HL-60/S4 (cell line): ENCODE measurements at regions not wholly inside any gene's neighbourhood (a gene's known extent, or its start where the extent isn't known, plus 50 kb on each side); places are given as distances from the start of the nearest gene placed in this dataset.

ENCODE experiments used
- in situ Hi-C: fragments of 300-500 bp; cut with MboI; formaldehyde crosslinking; loops from 2 replicates; pipeline ENCODE4 v1.14.3; 2022; ENCODE audit warnings: low sequenced_read_pairs

DNA sequence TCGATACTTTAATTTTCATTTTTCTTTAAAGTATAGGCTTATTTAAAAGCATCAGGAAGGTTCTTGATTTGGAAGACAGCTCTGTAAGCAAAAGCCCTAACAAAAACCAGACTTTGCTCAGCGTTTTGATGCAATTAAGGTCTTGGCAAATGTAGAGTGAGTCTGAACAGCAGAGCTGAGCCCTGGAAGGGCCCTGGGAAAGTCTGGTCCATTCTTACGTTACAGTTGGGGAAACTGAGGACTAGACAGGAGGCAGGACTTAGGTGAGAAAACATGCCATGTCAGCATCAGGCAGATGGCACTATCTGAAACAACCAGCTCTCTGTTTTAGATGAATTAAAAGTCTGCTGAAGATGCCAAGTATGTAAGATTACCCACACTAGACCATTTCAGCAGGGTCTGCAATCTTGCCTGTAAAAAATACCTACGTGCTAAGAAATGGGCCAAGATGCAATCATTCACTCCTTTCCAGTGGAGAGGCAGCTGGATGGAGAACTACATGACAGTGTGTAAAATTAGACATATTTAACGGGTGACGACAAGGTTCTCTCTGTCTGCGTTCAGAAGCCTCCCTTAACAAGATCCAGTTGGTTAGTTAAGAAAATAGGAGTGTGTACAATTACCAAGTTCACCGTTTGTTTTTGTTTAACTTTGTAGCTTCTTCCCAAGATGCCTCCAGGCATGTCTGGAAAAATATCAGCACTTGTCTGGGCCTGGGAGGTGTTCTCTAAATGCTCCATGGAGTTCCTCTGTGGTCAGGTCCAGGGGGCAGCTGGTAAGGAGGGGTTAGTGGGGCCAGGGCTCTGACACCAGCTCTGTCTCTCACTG lies 502.3 kb upstream of the ZMIZ1 start:
- in situ Hi-C loops, result no loop called here

DNA sequence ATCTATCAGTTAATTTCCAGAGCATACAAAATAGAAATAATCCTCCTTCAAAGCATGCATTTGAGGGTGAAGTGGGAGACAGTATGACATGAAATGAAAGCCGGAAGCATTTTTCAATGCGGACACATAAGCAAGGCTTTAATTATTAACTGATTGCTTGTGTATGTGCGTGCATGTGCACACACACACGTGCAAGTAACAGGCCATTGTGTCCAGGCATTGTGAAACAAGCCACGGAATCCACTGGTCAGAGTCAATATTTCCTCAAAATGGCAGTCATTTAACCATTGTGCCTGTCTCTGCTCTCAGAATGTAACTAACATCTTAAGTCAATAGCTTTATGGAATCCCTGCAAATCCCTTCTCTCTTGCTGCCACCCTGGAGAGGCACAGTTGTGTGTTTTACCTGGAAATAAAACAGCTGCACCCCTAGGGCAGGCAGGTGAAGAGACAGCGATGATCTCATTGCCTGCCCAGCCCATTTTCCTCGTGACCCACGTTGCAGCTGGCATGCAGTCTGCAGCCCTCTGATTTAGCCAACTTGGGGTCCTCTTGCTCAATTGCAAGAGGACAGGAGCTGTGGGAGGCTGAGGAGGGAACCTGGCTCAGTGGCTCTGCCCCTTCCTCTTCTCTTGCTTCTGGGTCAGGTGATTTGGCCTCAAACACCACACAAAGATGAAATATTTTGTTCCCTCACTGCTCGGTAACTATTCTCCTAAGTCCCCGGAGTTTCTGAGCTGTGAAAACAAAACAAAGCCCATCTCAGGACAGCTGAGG lies 500.9 kb upstream of the ZMIZ1 start:
- in situ Hi-C loops, result no loop called here

DNA sequence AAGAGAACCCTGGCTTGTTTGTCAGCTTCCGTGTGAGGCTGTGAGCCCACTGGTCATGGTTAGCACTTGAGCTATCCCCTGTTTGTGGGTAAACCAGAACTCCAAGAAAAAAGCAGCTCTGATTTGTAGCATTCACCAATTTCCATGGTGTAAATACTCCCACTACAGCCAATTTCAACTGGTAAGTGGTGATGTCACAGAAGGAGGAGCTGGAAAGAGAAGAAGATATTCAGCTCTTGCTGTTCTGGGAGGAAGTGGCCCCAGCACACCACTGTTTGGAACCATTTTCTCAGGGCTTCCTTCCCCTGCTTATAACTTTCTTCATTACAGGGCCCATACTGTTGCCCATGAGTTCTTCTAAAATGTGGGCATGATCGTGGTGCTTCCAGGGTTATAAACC lies 500.1 kb upstream of the ZMIZ1 start:
- in situ Hi-C loops, result no loop called here

DNA sequence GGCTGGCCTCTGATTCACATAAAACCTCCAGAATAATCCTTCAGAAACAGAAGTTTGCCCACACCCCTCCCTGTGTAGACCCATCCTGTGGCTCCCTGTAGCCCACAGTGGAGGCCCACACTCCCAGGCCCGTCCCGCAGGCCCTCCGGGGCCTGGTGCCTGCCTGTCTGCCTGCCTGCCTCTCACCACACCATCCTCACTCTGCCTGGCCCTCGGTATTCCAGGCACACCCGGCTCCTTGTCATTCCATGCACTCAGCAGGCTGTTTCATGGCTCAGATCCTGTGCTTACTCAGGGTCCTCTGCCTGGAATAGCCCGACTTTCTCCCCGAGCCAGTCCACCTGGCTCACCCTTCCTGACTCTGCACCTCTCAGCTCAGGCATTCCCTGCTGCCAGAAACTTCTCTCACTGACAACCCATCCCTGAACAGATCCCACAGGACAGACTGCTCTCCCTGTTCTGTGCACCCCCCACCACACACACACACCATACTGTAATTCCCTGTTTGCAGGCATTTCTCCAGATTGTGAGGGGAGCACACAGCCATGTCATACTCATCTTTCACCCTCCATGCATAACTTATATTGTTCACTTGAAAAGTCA lies 498.0 kb upstream of the ZMIZ1 start:
- in situ Hi-C loops, result no loop called here

DNA sequence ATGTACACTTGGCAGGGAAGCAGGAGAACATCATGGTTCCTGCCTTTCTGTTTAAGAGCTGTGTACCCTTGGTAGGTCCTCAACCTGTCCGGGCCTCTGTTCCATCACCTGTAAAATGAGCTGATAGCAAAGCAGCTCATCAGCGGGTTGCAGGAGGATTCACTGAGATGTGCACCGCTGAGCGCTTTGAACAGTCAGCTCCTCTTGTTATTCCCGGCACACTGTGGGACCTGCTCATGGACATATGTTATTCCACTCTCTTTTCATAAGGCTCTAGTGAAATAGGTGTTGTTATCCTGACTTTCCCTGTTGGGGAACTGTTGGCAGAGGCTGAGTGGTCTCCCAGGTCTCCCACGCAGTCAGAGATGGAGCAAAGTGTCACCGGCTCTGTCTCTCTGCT lies 497.5 kb upstream of the ZMIZ1 start:
- in situ Hi-C loops, result no loop called here

DNA sequence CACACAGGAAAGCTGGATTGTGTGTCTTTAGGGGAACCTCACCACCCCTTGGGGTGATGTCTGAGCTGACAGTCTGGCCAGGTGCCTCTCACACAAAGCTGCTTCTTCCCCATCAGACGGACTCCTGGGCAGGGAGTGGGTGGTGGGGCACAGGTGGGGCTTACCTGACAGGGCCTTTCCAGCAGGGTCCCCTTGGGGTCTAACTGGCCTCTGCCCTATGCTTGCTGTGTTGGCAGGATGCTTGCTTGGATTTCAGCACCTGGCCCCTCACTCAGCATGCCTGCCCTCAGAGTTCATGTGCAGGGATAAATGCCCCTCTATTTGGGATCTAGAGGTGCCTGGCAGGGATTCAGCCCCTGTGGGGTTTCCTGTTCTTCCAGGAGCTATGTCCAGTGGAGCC lies 496.9 kb upstream of the ZMIZ1 start:
- in situ Hi-C loops, result no loop called here

DNA sequence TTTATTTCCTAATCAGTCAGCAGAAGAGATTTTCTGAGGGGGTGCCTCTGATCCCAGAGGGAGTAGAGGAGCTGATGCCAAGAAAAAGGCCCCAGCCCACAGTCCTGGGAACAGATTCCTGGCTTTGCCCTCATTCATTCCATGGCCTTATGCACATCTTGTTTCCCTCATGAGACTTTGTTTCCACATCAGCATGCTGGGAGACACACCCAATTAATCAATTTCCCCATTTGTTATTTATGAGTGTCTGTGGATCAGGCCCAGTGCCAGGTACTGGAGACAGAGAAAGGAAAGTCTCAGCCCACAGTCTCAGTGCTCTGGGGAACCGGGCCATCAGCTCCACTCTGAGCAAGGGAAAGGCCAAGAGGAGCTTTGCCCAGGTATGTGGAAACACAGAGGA lies 496.2 kb upstream of the ZMIZ1 start:
- in situ Hi-C loops, result no loop called here

DNA sequence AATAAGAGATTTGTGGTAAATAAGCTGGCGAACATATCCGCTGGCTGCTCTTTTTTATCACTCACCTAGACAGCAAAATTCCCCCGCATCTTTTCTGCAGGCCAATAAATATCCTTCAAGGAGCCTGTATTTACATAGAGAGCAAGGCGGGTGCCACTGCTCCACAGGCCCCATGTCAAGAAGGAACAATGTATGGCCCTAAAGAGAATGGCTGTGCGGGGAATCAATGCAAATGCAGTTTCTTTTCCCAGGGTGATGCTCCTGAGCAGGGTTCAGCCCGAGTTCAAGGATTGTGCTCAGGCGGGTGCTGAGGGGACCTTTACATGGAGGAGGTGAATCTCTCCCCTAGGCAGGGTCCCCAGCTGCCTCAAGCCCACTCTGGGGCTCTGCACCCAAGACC lies 494.2 kb upstream of the ZMIZ1 start:
- in situ Hi-C loops, result no loop called here

DNA sequence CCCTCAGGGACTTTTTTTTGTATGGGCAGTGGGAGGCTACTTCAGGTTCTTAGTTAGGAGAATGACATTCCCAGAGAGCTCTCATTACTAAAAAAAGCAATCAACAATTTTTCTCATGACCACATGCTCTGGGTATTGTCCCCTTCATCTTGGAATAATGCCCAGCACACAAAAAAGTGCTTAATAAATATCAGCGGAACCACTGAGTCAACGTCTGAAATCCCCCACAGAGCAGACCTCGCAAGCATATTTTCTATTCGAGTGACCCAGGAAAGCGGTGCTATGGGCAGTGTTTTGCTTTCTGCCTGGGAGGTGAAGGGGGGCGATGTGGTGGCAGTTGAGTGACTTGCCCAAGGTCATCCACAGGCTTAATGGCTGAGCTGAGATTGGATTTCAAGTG lies 493.4 kb upstream of the ZMIZ1 start:
- in situ Hi-C loops, result no loop called here

DNA sequence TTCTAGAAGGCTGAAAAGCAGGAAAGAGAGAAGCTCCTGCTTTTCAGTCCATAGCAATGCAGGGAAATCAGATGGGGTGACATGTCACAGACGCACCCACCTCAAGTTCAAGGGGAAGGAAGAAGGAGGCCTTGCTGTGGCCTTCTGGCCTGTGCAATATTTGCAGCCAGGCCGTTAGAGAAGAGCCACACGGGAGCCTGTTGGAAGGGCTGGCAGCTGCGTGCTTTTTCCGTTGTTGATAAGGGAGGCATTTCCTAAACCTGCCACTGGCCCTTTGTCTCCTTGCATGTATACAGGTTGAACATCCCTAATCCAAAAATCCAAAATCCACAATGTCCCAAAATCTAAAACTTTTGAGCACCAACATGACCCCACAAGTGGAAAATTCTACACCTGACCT lies 492.5 kb upstream of the ZMIZ1 start:
- in situ Hi-C loops, result no loop called here

DNA sequence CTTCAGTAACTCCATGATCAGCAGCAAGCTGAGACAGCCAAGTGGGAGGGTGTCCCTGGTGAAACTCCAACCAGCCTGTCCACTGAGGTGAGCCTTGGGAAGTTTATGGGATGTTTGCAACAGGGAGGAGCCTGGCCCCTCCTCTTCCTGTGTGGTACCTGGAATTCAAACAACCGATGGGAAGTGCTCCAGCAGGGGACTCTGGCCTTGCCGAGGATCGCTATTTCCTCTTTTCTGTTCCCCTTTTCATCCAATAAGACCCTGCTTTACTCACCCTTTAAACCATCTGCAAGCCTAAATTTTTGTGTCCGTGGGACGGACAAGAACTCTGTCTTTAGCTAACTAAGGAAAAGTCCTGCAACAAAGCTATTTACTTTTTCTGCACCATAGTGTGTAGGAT lies 491.1 kb upstream of the ZMIZ1 start:
- in situ Hi-C loops, result no loop called here

DNA sequence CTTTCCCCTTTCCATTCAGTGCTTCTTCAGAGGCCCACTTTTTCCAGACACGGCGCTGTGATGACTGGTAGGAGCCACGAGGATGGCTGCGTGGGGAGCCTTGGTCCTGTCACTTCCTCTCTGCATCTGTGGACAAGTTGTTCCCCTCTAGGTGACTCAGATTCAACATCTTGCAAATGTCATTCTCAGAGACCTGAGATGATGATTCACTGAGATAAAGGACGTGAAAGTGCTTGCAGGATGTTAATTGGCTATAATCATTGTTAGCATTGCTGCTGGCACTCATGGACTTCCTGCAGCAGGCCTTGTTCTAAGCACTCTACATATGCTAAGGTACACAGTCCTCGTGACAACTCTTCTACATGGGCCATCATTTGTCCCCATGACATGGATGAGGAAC lies 489.8 kb upstream of the ZMIZ1 start:
- in situ Hi-C loops, result no loop called here

DNA sequence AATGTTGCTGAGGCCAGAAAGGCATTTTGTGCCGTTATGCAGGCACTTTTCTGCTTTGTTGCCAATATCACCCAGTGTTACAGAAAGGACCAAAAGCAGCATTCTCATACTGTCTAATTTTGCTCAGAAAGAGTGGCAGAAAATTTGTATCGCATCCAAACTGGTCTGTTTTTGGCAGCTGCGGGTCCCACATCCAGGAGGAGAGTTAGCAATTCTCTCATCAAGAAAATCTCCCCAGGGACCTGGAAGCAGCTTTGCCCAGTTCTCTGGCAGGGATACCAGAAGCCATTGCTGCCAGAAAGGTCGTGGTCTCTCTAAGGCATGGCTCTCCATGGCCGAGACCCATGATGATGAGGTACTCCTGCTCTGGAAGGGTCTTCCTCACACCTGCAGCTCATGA lies 489.2 kb upstream of the ZMIZ1 start:
- in situ Hi-C loops, result no loop called here

DNA sequence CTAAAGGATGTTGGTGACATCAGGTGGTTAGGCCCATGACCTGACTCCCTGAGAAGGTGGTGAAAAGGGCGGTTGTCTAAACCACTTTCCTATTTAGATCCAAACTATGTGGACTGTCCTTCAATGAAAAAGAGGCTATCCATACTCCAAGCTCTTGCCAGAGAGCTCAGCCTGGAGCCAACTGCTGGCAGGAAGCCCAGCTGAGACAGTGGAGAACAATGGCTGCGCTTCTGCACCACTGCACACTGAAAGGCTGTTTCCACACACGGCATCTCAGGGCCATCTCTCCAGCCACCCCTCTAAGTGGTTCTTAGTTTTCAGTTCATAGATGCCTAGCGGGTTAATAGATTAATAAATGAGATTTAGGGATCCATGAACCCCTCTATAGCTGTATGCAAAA lies 488.8 kb upstream of the ZMIZ1 start:
- in situ Hi-C loops, result no loop called here

DNA sequence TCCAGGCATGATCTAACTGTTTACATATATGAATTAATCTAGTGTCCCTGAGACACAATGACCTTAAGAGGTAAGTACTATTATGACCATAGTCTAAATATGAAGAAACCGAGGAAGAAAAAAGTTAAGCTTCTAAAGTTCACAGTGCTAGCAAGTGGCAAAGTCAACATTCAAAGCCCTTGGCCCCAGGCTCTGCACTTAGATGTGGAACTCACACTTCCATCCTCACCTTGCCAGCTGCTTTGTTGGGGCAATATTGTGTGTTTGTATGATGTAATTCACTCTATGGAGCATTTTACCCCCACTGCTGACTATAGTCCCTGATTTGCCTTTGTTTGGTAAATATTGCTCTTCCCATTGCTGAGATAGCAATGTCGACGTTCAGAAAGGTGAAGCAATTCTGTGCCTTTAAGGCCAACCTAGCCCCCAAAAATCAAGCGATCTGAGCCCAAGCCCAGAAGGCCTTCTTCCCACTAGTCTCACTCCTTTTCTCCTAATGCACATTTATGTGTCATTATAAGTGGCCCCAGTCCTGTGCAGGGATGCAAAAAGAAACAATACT lies 487.6 kb upstream of the ZMIZ1 start:
- in situ Hi-C loops, result no loop called here

DNA sequence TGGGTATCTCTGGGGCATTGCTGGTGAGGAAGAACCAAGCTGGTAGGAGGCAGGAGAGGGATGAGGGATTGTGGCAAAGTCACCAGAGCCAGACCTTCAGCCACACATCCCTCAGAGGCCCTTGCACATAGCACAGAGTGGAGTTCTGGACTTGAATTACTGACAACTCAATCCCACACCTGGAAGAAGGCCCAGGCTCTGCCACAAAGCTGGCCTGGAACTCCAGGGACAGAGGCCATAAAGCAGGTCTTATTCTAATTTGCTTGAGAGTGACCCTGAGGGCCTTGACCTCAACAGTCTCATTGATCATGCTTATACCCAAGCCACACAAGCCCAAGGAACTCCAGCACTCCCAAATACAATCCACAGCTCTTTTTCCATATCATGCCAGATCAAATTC lies 486.2 kb upstream of the ZMIZ1 start:
- in situ Hi-C loops, result no loop called here

DNA sequence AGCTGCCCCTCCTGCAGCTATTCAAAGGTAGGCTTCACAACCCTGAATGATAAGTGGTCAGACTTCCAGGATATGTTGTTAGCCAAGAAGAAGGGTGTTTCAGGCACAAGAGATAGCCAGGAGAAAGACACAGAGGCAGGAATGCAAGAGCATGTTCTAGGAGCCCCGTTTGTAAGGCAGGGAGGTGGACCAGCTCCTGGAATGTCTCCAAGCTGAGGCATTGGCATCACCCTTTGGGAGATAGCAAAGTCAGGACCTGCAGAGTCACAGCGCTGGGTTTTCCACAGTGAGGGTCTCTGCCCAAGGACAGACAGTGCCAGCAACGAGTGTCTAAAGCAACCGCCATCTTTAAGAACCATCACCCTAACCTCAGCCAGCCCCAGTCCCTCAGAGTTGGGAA lies 484.5 kb upstream of the ZMIZ1 start:
- in situ Hi-C loops, result no loop called here

DNA sequence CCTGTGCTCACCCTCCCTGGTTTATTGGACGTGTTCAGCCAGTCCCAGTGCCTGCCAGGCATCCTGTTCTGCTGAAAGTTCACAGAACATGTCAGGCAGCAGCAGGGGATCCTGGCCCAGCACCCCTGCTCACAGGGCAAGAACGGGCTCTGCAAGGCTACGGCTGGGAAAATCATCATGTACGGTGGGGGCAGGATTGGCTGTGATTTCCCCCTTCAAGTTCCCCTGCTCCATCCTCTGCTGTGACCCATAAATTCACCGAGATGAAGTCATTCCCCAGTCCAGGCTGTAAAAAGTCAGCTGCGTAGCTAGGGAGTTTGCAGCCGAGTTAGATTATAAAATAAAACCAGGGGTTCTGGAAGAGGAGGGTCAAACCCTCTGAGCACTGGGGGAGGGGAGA lies 484.1 kb upstream of the ZMIZ1 start:
- in situ Hi-C loops, result no loop called here

DNA sequence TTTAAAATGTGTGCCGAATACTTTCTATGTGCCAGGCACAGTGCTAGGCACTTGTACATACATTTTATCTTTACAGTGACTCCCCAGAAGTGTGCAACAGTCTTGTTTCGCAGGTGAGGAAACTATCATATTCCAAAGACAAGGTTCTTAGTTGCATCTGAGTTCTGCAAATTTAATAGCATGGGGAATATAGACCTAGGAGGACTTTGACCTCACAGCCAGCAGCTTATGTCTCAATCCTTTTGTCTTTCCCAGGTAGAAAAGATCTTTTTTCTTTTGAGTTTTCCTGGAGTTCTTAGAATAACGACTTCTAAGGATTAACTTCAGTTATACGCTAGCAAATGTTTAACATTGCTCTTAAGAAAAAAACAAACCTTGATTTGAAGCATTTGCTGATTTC lies 482.8 kb upstream of the ZMIZ1 start:
- in situ Hi-C loops, result no loop called here

DNA sequence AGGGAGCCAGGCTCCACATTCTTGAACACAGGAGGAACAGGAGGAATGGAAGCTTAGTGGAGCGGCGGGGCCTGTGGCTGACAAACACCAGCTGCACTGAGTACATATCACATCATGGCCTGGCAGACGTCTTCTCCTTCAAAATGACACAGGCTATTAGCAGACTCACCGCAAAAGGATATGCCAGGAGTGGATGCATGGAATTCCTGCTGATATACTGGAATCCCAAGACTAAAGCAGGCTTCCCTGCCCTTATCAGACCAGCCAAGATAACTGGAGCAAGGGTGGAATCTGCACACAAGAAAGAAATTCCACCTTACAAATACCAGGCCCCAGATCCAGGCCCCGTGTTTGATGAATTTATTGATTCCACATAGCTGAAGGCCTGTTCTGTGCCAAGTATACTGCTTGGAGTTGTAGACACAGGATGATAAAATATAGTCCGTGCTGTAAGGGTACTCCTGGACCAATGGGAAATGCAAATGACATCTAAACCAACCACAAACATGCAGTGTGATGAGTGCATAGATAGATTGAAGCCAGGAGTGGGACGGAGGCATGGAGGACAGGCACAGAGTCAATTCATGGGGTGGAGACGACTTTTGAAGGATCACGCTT lies 480.5 kb upstream of the ZMIZ1 start:
- in situ Hi-C loops, result no loop called here

DNA sequence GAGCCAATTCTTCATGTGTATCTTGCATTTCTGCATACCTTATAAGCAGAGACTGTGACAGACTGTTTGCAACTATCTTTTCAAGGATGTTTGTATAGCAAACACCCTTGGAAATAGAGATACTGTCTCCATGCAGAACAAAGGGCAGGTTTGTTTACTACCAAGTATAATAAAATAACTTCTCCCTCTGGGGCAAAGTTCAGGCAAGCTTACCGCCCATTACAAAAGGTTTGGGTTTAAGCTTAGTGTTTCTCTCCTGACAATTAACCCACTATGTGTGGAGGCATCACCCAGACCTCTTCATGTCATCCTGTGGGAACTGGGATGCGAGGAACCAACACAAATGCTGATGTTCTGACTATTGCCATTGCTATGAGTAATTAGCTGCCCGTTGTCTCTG lies 479.1 kb upstream of the ZMIZ1 start:
- in situ Hi-C loops, result no loop called here
